IPS DF 6.9 (cell line): ENCODE measurements at regions not wholly inside any gene's neighbourhood (a gene's known extent, or its start where the extent isn't known, plus 50 kb on each side); places are given as distances from the start of the nearest gene placed in this dataset.

Experiments used
- DNase-seq: peaks from one replicate; pipeline ENCODE4 v3.0.0-alpha.2; 2013; ENCODE audit warnings: low read depth, low spot score
- H3K27ac ChIP-seq: one replicate; pipeline ENCODE4 v1.5.1; 2013; ENCODE audit warnings: low read length, control low read depth
- H3K27me3 ChIP-seq: 2 replicates; pipeline ENCODE4 v1.6.1; 2013; ENCODE audit warnings: mild to moderate bottlenecking, low read length; ENCODE audit not compliant: control insufficient read depth, insufficient read depth
- H3K36me3 ChIP-seq: 2 replicates; pipeline ENCODE4 v1.6.1; 2013; ENCODE audit warnings: low read length; ENCODE audit not compliant: control insufficient read depth, insufficient read depth
- H3K4me1 ChIP-seq: 2 replicates; pipeline ENCODE4 v1.6.1; 2013; ENCODE audit warnings: low read length; ENCODE audit not compliant: control insufficient read depth, insufficient read depth
- H3K4me3 ChIP-seq: 2 replicates; pipeline ENCODE4 v1.5.1; 2013; ENCODE audit warnings: mild to moderate bottlenecking, low read length
- H3K9me3 ChIP-seq: 2 replicates; pipeline ENCODE4 v1.6.1; 2013; ENCODE audit warnings: low read length, inconsistent platforms; ENCODE audit not compliant: control insufficient read depth, insufficient read depth
- WGBS: extraction: QIAGEN DNeasy Blood & Tissue Kit; methylation state at CpG from one replicate; pipeline ENCODE4 v1.1.7; 2013; ENCODE audit warnings: mixed read lengths, missing lambda C conversion rate; ENCODE audit not compliant: insufficient read length, insufficient coverage; 5-methylcytosine and 5-hydroxymethylcytosine counted together

DNA sequence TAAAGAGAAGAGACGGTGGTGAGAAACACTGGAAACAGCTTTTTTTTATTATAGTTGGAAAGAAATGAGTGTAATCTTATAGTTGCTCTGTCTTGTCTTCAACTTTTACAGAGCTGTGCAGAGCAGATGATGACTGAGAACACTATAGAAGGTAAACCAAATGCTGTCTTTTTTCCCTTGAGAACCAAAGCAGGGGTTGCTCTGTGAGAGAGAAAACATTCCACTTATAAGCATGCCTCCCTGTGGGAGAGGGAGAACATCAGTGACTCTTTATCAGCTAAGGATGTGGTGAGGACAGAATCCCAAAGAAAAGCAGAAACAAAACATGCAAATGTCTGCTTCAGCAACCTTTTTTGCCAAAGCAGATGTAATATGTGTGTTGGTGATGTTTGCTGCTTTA is 179.3 kb upstream of the HDDC2 start:
- Histone ChIP-seq H3K27me3 (no peaks in the 10 kb centered on the region), H3K4me1 (no peaks in the 10 kb centered on the region), H3K4me3 (no peak overlapping the region), H3K9me3 (no peaks in the 10 kb centered on the region), H3K27ac (no peak overlapping the region), H3K36me3 (no peaks in the 10 kb centered on the region)
- DNase-seq: no peak
- WGBS: no CpG with 5 or more reads among the region's 1 CpG

DNA sequence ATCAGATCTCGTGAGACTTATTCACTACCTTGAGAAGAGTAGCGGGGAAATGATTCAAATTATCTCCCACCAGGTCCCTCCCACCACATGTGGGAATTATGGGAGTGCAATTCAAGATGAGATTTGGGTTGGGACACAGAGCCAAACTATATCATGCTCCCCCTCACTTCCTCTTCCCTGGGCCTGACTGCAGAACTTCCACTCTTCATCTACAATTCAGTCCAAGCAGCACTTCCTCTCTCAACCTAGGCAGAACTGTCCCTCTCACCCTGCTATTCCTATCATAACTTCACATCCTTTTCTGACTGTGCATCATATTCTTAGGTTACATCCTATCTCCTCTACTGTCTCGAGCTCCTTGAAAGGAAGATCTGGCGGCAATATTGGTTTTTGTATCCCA is 184.0 kb upstream of the HDDC2 start:
- no peak overlapping the region for H3K27ac ChIP-seq
- no peaks in the 10 kb centered on the region for H3K4me1 ChIP-seq
- H3K4me3 ChIP-seq: no peak overlapping the region
- no CpG with 5 or more reads among the region's 4 CpGs for WGBS
- DNase-seq: no peak
- H3K36me3 ChIP-seq: no peaks in the 10 kb centered on the region
- no peaks in the 10 kb centered on the region for H3K9me3 ChIP-seq
- no peaks in the 10 kb centered on the region for H3K27me3 ChIP-seq

DNA sequence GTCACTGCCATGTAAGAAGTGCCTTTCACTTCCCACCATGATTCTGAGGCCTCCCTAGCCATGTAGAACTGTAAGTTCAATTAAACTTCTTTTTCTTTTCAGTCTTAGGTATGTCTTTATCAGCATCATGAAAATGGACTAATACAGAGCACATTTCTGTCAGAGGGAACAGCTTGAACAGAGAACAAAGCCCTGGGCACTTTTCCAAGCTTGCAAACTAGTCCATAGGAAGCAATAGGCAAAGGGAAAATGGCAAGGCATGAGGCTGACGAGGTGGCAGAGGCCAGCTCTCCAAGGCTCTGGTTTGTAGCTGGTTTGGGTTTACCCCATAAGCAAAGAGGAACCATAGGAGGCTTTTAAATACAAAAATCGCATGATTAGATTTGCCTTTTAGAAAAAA is 185.1 kb upstream of the HDDC2 start:
- no CpG with 5 or more reads among the region's 2 CpGs for WGBS
- DNase-seq: no peak
- Histone ChIP-seq H3K36me3 (no peaks in the 10 kb centered on the region), H3K4me3 (no peak overlapping the region), H3K27me3 (no peaks in the 10 kb centered on the region), H3K4me1 (no peaks in the 10 kb centered on the region), H3K27ac (no peak overlapping the region), H3K9me3 (no peaks in the 10 kb centered on the region)

DNA sequence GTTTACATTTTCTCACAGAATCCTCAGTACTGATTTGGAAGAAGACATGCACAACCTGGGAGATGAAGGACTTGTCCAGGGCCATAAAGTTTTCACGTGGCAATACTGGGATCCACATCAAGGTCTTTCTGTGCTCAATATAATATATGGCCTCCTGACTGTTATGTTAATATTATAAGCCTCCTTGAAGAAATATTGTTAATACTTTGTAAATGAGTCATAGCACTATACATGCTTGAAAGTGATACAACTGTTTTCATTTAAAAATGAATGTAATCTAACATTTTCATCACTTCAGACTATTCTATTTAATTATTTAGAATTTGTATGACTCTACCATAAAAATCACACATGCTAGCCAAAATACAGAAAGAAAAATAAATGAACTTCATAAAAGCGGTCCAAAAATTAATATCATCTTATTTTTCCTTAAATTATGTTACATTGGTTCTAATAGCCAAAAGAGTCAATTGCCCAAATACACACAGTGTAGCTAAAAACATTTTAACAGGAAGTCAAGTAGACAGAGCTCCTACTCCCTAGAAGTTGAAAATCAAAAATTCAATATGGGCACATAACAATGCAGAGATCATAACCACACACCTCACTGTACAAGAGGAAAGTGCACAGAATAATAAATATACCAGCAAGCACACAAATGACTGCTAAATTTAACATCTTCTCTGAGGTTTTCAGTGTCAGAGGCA is 188.0 kb upstream of the HDDC2 start:
- DNase-seq: no peak
- Histone ChIP-seq H3K27ac (no peak overlapping the region), H3K9me3 (no peaks in the 10 kb centered on the region), H3K36me3 (no peaks in the 10 kb centered on the region), H3K27me3 (no peaks in the 10 kb centered on the region), H3K4me1 (no peaks in the 10 kb centered on the region), H3K4me3 (no peak overlapping the region)
- no CpG with 5 or more reads among the region's 2 CpGs for WGBS

DNA sequence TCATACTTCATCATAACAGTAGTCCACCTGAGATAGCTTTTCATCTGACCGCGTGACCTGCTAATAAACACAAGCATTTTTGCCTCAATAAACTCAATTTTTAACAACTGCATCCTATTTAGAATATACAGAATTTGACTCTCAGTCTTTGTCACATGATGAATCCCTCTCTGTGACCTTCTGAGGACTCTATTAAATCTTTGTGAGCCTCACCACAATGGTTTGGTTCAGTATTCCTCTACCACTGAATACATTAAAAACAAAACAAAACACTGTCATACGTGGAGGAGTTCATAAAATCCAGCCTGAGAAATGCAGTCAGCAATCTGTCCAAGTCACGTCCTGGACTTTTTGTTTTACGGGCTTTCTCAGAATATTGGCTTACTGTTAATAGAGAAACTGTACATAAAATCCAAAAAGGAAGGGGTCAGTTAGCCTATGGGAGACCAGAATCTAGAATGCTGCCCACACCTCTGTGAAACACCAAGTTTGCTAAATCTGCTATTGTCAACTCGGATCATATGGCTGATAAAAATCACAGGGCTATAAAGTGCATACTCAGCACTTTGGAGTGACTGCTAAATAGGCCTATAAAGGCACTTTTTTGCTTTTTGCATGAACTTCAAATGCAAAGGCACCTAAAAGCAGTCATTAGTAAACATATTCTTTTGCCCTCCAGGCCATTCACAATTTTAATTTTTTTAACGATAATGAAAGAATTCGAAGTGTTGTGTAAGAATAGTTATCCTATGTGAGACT is 190.3 kb upstream of the HDDC2 start:
- no peak overlapping the region for H3K4me3 ChIP-seq

DNA sequence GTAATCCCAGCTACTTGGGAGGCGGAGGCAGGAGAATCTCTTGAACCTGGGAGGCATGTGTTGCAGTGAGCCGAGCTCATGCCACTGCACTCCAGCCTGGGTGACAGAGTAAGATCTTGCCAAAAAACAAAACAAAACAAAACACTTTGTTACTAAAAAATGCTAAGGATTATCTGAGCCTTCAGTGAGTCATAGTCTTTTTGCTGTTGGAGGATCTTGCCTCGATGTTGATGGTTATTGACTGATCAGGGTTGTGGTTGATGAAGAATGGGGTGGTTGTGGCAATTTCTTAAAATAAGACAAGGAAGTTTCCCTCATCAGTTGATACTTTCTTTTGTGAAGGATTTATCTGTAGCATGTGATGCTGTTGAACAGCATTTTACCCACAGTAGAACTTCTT is 196.8 kb upstream of the HDDC2 start:
- Histone ChIP-seq H3K4me1 (peaks cover 3% of the 10 kb centered on the region; the same call in 1 of the 2 replicates), H3K27ac (no peak overlapping the region), H3K9me3 (no peaks in the 10 kb centered on the region), H3K36me3 (no peaks in the 10 kb centered on the region), H3K4me3 (no peak overlapping the region), H3K27me3 (no peaks in the 10 kb centered on the region)
- no CpG with 5 or more reads among the region's 3 CpGs for WGBS
- DNase-seq: no peak

More for the DNA sequence above, 190.3 kb upstream of the HDDC2 start:
- Histone ChIP-seq H3K27me3 (no peaks in the 10 kb centered on the region), H3K27ac (no peak overlapping the region), H3K9me3 (no peaks in the 10 kb centered on the region), H3K36me3 (no peaks in the 10 kb centered on the region), H3K4me1 (no peaks in the 10 kb centered on the region)
- no CpG with 5 or more reads among the region's 8 CpGs for WGBS
- no peak for DNase-seq

DNA sequence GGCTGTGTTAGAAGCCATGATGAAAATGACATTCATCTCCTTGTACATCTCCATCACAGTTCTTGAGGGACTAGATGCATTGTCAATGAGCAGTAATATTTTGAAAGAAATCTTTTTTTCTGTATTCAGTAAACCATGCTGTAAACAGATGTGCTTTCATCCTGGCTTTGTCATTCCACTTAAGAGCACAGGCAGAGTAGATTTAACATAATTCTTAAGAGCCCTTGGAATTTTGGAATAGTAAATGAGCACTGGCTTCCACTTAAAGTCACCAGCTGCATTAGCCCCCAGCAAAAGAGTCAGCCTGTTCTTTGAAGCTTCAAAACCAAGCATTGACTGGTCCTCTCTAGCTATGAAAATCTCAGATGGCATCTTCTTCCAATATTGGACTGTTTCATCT is 197.8 kb upstream of the HDDC2 start:
- H3K36me3 ChIP-seq: no peaks in the 10 kb centered on the region
- H3K9me3 ChIP-seq: no peaks in the 10 kb centered on the region
- H3K27ac ChIP-seq: no peak overlapping the region
- H3K4me1 ChIP-seq: peaks cover 3% of the 10 kb centered on the region; the same call in 1 of the 2 replicates
- DNase-seq: no peak
- H3K27me3 ChIP-seq: no peaks in the 10 kb centered on the region
- no peak overlapping the region for H3K4me3 ChIP-seq

DNA sequence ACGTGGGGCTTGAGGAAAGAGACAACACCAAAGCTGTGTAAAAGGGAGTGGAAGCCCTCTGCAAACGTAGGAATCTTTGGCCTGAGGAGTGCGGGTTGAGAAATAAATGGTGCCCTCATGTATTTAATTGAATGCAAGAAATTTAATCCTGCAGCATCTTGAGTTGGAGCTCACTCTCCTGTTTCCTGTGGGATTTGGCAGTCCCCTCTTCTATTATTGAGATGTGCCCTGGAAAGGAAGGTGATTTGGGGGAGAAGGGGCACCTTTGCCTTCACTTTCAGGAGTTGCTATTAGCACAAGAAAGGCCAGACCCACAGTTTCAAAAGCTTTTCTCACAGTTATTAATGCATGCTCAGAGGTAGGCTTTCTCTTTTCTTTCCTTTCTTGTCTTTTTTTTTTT is 201.4 kb upstream of the HDDC2 start:
- no CpG with 5 or more reads among the region's 3 CpGs for WGBS
- Histone ChIP-seq H3K4me1 (peaks cover 3% of the 10 kb centered on the region; the same call in 1 of the 2 replicates), H3K27me3 (no peaks in the 10 kb centered on the region), H3K36me3 (no peaks in the 10 kb centered on the region), H3K27ac (no peak overlapping the region), H3K4me3 (no peak overlapping the region), H3K9me3 (no peaks in the 10 kb centered on the region)
- no peak for DNase-seq

DNA sequence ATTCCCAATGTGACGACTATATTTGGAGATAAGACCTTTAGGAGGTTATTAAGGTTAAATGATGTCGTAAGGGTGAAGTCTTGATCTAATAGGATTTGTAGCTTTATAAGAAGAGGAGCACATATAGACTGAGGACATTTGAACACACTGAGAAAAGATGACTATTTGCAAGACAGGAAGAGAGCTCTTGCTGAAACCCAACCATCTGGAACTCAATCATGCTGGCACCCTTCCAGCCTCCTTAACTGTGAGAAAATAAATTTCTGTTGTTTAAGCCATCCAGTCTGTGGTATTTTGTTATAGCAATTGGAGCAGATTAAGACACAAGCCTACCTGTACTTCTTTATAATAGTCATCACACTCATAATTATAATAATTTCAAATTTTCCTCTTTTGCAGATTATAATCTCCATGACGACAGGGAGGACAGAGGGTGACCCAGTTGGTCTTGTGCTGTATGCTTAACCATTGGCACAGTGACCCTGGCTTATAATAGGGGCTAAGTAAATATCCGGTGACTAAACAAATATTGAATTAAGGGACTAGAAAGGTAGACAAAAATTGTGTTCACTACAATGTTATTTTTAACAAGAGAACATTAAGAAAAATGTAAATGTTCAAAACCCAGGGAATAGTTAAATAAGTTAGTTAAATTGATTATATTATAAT is 206.4 kb upstream of the HDDC2 start:
- Histone ChIP-seq H3K4me1 (no peaks in the 10 kb centered on the region; the same call in 1 of the 2 replicates), H3K4me3 (no peak overlapping the region), H3K27ac (no peak overlapping the region), H3K9me3 (no peaks in the 10 kb centered on the region), H3K27me3 (no peaks in the 10 kb centered on the region), H3K36me3 (no peaks in the 10 kb centered on the region)
- no peak for DNase-seq
- WGBS: 100% methylated on average over 1 of the region's 4 CpGs

DNA sequence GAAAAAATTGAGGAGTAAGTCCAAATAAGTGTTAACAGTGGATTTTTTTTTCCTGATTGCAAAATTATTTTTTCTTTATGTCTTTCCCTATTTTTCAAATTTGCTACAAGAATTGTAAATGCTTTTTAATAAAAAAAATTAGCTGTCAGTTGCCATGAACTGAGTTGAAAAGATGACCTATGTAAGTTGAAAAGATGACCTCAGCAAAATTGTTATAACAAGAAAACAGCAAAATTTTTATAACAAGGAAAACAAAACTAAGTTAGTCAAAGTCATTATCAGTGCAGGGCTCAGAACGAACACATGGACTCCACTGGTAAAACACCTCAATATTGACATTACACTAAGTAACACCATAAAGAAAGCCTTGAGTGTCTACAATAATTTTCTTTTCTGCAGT is 207.0 kb upstream of the HDDC2 start:
- WGBS: no CpG with 5 or more reads among the region's 1 CpG
- Histone ChIP-seq H3K4me1 (no peaks in the 10 kb centered on the region; the same call in 1 of the 2 replicates), H3K27ac (no peak overlapping the region)

More for the DNA sequence above, 207.0 kb upstream of the HDDC2 start:
- no peaks in the 10 kb centered on the region for H3K27me3 ChIP-seq
- DNase-seq: no peak
- H3K36me3 ChIP-seq: no peaks in the 10 kb centered on the region
- no peak overlapping the region for H3K4me3 ChIP-seq
- H3K9me3 ChIP-seq: no peaks in the 10 kb centered on the region
